Motor neuron (in vitro differentiated cells): ENCODE measurements at regions not wholly inside any gene's neighbourhood (a gene's known extent, or its start where the extent isn't known, plus 50 kb on each side); places are given as distances from the start of the nearest gene placed in this dataset.
"Not testable (repeated sequence)": the region's sequence is repeated elsewhere in the genome, so short reads cannot be mapped to it uniquely, and the experiment has no call there.

Experiments
- ATAC-seq, 8 experiments: fragments of 200-7000 bp; cut with Tn5 transposase; replicated peaks in 6 of 8; 2 replicates each; pipeline ENCODE4 v1.8.0; 2021; ENCODE audit warnings: mild to moderate bottlenecking in 8 of 8, moderate library complexity in 8 of 8
- H3K27ac ChIP-seq, 2 donors: fragments of 250-450 bp; sonication (Bioruptor Pico); 2 replicates each; pipeline ENCODE4 v1.9.0; 2021; ENCODE audit warnings: antibody characterized with exemption in 2 of 2, mild to moderate bottlenecking in 2 of 2, moderate library complexity in 1 of 2
- H3K4me1 ChIP-seq, 2 donors: fragments of 250-450 bp; sonication (Bioruptor Pico); replicated peaks in 1 of 2; 2 replicates each; pipeline ENCODE4 v1.6.1; 2021; ENCODE audit warnings: antibody characterized with exemption in 2 of 2, mild to moderate bottlenecking in 2 of 2, moderate library complexity in 1 of 2
- H3K4me3 ChIP-seq, 5 donors: fragments of 250-450 bp; sonication (Bioruptor Pico); 2 replicates each; pipeline ENCODE4 v1.9.0; 2021; ENCODE audit warnings: antibody characterized with exemption in 5 of 5, mild to moderate bottlenecking in 5 of 5, moderate library complexity in 4 of 5
- WGBS, 10 experiments: fragments of 450-650 bp; shearing (Covaris generic); methylation state at CpG; one replicate each; pipeline ENCODE4 v1.0.0; 2022; 5-methylcytosine and 5-hydroxymethylcytosine counted together
- in situ Hi-C, 9 experiments: fragments of 400-800 bp; cut with MboI; loops; one replicate each; pipeline ENCODE4 v1.15.0; 2021; ENCODE audit warnings: low sequenced_read_pairs in 9 of 9, low pct_unique_long_range_greater_than_20kb in 2 of 9; ENCODE audit not compliant: unreplicated experiment in 9 of 9

- no peak overlapping the region for H3K4me3 ChIP-seq
- WGBS, 10 experiments: 0 to 100% (median 41%) methylated on average over 1 to 2 of the region's 2 CpGs; no CpG with 5 or more reads in 4 of the 10 experiments
- H3K4me1 ChIP-seq: no peaks in the 10 kb centered on the region
- H3K27ac ChIP-seq: no peak overlapping the region
- in situ Hi-C loops: no loop called here
- ATAC-seq: no peak
These were observed 104.7 kb upstream of the IFNG-AS1 start for GRCh38 chr12:67884596-67884995.

GRCh38 chr12:67885375-67886169, 103.7 kb upstream of the IFNG-AS1 start:
- ATAC-seq: no peak
- Histone ChIP-seq H3K4me3 (no peak overlapping the region), H3K4me1 (no peaks in the 10 kb centered on the region), H3K27ac (no peak overlapping the region)
- WGBS, 10 experiments: 5 to 93% (median 59%) methylated on average over 1 to 7 of the region's 7 CpGs
- in situ Hi-C loops: no loop called here

DNA sequence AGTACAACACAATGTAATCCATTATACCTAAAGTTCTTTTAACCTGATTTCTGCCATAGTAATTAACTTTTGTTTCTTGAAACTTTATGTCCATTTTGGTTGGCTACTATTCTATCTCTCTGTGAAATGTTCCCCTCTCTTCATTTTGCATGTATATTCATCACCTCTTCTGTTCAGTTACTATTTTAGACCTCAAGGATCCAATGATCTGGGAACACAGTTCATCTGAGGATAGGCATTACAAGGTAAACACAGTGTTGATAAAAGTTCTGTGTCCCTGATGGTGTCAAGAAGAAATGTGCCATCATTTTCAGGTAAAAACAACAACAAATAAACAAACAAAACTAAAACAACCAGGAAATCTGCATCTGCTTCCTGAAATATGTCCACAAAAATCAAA, 102.2 kb upstream of the IFNG-AS1 start:
- no peak for ATAC-seq
- H3K4me3 ChIP-seq: no peak overlapping the region
- in situ Hi-C loops: no loop called here

GRCh38 chr12:67889931-67890330, 99.3 kb upstream of the IFNG-AS1 start:
- WGBS, 10 experiments: 40 to 94% (median 58%) methylated on average over 1 to 2 of the region's 2 CpGs; no CpG with 5 or more reads in 5 of the 10 experiments
- no peak overlapping the region for H3K4me3 ChIP-seq
- H3K4me1 ChIP-seq: peaks cover 9 to 14% of the 10 kb centered on the region in 2 donors
- no peak overlapping the region for H3K27ac ChIP-seq
- in situ Hi-C loops: no loop called here
- ATAC-seq: no peak

More for the DNA sequence above, 102.2 kb upstream of the IFNG-AS1 start:
- H3K27ac ChIP-seq: no peak overlapping the region
- peaks cover 6 to 7% of the 10 kb centered on the region in 2 donors for H3K4me1 ChIP-seq

DNA sequence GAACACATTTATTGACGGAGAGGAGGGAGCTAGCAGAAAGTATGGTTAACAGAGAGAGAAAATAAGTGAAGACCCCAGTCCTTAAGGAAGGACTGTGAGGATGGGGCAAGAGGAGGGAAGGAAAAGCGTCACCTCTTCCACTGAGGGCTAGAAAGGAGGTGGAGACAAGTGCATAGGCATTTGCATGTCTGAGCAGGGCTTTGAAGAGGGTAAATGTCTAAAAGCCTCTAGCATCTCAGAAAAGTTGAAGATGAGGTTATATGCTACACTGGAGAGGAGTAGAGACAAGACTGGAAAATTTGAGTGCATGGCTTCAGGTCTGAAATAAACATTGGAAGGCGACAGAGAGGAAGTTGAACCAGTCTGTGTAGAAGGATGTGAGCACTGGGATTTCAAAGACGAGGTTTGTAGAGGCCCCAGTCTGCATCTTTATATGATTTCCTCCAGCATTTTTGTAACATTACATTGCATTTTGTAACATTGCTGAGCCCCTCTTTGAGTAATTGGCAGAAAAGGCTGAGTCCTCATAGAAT, 98.5 kb upstream of the IFNG-AS1 start:
- in situ Hi-C loops: no loop called here
- peaks cover 9 to 14% of the 10 kb centered on the region in 2 donors for H3K4me1 ChIP-seq
- no peak overlapping the region for H3K4me3 ChIP-seq
- H3K27ac ChIP-seq: no peak overlapping the region
- 36 to 100% (median 71%) methylated on average over 1 to 4 of the region's 4 CpGs; no CpG with 5 or more reads in 1 of the 10 experiments for WGBS, 10 experiments
- no peak for ATAC-seq

DNA sequence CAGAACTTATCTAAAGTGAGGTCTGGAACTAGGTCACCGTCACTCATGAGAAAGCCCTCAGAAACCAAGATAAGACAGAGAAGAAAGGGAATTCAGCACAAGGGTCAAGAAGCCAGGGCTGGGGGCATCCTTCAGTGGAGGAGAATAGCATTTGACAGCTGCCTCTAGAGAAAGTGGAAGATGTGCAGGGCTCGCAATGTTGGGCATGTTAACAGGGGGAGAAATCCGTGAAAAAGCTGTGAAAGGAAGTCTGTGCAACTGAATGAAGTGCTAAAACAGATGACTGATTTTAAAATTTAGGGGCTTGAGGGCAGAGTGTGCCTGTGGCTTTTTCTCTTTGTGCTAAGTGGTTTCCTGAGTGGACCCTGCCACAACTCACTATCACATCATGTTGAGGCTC, 97.7 kb upstream of the IFNG-AS1 start:
- no peak overlapping the region for H3K4me3 ChIP-seq
- H3K27ac ChIP-seq: no peak overlapping the region
- ATAC-seq: peak in 2 of 8 experiments; percentile 25 to 37
- H3K4me1 ChIP-seq: peaks cover 9 to 14% of the 10 kb centered on the region in 2 donors
- in situ Hi-C loops: no loop called here
- 6 to 100% (median 20%) methylated on average over 1 to 3 of the region's 3 CpGs; no CpG with 5 or more reads in 3 of the 10 experiments for WGBS, 10 experiments

GRCh38 chr12:67892259-67893021, 96.8 kb upstream of the IFNG-AS1 start:
- 38 to 80% (median 70%) methylated on average over 1 to 4 of the region's 4 CpGs; no CpG with 5 or more reads in 6 of the 10 experiments for WGBS, 10 experiments
- ATAC-seq: peak in 2 of 8 experiments; percentile 19 to 29
- in situ Hi-C loops: no loop called here
- no peak overlapping the region for H3K27ac ChIP-seq
- H3K4me1 ChIP-seq: peaks cover 9 to 14% of the 10 kb centered on the region in 2 donors
- no peak overlapping the region for H3K4me3 ChIP-seq

- H3K4me3 ChIP-seq: no peak overlapping the region
- peaks cover 9 to 14% of the 10 kb centered on the region in 2 donors for H3K4me1 ChIP-seq
- in situ Hi-C loops: no loop called here
- H3K27ac ChIP-seq: no peak overlapping the region
- ATAC-seq: no peak
- WGBS, 10 experiments: 60 to 92% (median 81%) methylated on average over 1 to 7 of the region's 7 CpGs; no CpG with 5 or more reads in 1 of the 10 experiments
These were observed 96.1 kb upstream of the IFNG-AS1 start for GRCh38 chr12:67893022-67893580.

DNA sequence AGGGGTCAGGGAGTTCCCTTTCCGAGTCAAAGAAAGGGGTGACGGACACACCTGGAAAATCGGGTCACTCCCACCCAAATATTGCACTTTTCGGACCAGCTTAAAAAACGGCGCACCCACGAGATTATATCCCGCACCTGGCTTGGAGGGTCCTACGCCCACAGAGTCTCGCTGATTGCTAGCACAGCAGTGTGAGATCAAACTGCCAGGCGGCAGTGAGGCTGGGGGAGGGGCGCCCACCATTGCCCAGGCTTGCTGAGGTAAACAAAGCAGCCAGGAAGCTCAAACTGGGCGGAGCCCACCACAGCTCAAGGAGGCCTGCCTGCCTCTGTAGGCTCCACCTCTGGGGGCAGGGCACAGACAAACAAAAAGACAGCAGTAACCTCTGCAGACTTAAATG, 88.8 kb upstream of the IFNG-AS1 start:
- H3K27ac ChIP-seq, ATAC-seq, H3K4me3 ChIP-seq, H3K4me1 ChIP-seq, in situ Hi-C loops: not testable (repeated sequence)
- whole genome bisulfite sequencing, 10 experiments: 60 to 90% methylated on average over 2 to 4 of the region's 13 CpGs; no CpG with 5 or more reads in 8 of the 10 experiments

- WGBS, 10 experiments: 0 to 98% (median 73%) methylated on average over 1 to 4 of the region's 4 CpGs; no CpG with 5 or more reads in 1 of the 10 experiments
- in situ Hi-C loops: no loop called here
These were observed 80.1 kb upstream of the IFNG-AS1 start for GRCh38 chr12:67909091-67909531.

DNA sequence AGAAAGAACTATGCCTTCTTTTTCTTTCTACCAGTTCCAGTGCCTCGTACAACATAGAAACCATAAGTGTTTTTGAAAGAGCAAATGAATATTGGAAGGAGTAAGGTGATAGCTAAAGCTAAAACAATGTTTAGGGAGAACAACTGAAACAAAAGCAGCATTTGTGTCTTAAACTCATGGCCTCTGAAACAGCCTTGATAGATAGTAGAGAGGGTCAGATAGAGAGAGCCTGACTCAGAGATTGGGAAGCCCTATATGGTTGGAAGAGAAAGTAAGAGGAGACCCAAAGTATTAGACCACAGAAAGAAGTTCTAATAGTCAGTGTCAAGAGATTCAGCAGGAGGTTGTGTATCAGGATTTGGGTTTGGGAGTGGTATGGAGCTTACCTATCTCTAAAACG, 79.6 kb upstream of the IFNG-AS1 start:
- WGBS, 10 experiments: 41 to 100% (median 76%) methylated on average over 1 to 2 of the region's 2 CpGs; no CpG with 5 or more reads in 1 of the 10 experiments
- no peak for ATAC-seq
- Histone ChIP-seq H3K27ac (no peak overlapping the region), H3K4me1 (no peaks in the 10 kb centered on the region), H3K4me3 (no peak overlapping the region)
- in situ Hi-C loops: no loop called here

More at GRCh38 chr12:67909091-67909531, 80.1 kb upstream of the IFNG-AS1 start:
- Histone ChIP-seq H3K4me1 (no peaks in the 10 kb centered on the region), H3K4me3 (no peak overlapping the region), H3K27ac (no peak overlapping the region)
- ATAC-seq: peak in 2 of 8 experiments; percentile 27 to 40

DNA sequence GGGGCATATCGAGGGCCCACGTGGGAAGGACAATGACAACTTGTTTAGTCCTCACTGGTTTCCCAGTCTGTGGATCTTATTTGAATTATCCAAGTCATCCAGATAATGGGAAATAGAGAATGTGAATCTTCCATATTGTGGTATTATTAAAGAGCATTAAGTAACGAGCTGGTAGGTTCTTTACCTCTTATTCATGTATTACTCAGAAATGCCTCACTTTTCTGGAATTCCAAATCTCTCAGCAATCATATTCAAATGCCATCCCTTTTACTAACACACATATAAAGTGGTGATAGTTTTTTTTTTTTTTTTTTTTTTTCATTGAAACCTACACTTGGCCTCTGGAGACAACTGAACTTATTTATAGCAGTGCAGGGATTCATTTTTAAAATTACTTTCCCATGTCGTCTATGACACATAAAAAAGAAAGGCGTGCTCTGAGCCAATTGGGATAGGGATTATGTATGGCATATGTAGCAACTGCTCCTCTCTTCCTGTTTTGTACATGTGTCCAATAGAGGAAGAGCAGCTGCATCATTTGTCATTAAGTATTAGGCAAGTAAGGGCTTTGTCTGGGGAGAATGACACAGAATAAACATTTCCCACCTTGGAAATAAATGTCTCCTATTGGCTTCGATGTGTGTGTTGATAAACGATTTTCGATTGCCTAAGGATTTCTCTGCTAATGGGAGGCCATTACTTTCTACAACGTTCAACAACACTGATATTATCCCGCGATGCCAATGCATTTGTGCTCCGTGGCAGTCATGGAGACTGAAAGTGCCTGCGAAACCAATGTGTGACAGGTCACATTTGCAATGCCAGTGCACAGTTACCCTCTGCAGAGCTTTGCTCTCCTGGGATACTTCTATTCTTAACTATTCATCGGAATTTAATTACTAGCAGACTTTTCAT, 78.6 kb upstream of the IFNG-AS1 start:
- no peaks in the 10 kb centered on the region for H3K4me1 ChIP-seq
- ATAC-seq: peak in 5 of 8 experiments; percentile 32 to 95 (median 53)
- in situ Hi-C loops: no loop called here
- no peak overlapping the region for H3K27ac ChIP-seq
- no peak overlapping the region for H3K4me3 ChIP-seq
- 6 to 96% (median 61%) methylated on average over 2 to 12 of the region's 14 CpGs for WGBS, 10 experiments
